HG03095 (cell line): ENCODE measurements at regions not wholly inside any gene's neighbourhood (a gene's known extent, or its start where the extent isn't known, plus 50 kb on each side); places are given as distances from the start of the nearest gene placed in this dataset.

Experiments
- ATAC-seq: cut with Tn5 transposase; IDR thresholded peaks from one replicate; pipeline ENCODE4 v1.9.1; 2021; ENCODE audit warnings: moderate library complexity; ENCODE audit not compliant: unreplicated experiment

DNA sequence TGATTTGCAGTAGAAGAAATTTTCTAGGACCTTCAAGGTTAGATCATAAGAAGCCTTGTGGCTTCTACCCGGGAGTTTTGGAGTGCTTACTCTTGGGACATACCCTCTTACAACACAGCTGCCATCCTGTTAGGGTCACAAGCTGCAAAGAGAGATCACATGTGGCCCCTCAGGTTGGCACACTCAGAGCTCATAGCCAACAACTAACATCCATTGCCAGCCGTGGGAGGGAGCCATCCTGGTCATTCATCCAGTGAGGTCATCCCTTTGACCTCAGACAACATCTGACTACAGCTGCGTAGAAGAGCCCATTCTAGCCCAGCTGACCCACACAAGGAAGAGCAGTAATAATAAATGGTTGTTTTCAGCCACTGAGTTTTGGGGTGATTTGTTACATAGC, 76.9 kb upstream of the NABP1 start:
- ATAC-seq = no peak

DNA sequence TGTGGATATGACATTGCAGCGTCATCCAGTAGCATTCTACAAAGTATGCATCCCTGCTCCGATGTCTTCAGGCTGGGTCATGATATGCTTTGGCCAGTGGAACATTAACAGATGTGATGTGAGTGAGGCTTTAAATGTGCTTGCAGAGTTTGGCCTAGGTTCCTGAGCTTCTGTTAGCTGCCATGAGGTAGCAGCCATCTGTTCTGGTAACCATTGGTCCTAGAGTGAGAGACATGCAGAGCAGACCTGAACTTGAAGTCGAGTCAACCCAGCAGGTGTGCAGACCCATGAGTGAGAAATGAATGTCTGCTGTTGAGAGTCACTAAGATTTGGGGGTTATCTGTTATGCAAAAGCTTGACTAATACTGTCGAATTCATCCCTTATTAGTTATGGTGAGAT, 73.8 kb upstream of the NABP1 start:
- no peak for ATAC-seq

DNA sequence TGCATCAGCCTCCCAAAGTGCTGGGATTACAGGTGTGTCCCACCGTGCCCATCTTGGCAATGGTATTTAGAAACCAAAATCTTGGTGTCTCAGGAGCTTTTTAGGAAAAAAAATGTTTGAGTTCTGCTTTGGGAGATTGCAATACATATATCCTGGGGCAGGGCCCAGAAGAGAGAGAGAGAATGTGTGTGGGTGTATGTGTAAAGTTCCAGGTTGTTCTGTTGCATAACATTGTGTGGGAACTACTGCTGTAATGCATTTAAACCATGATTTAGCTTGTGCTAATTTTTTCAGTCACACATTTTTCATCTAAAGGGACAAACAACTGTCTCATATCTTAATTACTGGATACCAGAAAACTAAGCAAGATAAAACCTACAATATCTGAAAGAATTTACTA, 70.8 kb upstream of the NABP1 start:
- ATAC-seq = no peak

DNA sequence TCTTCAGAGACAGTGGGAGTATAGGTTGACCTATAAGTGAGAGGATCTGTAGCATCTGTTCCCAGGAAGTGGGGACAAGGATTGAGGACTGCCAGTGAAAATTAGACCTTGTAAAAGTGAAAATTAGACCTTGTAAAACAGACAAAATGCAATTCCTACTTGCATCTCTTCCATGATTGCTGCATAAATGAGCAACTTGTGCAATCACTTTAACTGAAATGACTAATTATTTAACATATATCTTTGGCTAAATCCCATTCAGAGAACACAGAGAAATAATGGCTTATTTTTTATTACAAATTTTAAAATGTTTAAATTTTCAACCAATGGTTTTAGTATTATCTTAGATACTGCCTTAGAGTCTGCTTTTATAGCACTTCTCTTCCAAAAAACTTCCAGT, 67.2 kb upstream of the NABP1 start:
- no peak for ATAC-seq

DNA sequence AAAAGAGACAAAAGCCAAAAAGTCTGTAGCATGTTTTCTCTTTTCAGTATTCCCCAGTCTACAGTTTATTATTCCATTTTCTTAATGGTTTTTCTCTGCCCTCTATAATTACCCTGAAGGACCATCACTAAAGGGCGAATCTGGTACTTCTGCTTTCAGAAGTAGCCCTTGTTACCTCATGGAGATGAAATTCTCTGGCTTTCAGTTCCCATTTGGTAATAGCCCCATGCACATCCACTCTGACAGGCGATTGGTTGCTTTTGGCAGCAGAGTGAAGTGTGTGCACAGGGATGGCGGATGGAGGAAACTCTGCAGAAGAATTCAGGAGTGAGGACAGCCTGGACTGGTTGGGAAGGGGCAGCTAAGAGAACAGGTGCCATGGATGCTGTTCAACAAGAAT, 66.3 kb upstream of the NABP1 start:
- ATAC-seq = peak; percentile 97

DNA sequence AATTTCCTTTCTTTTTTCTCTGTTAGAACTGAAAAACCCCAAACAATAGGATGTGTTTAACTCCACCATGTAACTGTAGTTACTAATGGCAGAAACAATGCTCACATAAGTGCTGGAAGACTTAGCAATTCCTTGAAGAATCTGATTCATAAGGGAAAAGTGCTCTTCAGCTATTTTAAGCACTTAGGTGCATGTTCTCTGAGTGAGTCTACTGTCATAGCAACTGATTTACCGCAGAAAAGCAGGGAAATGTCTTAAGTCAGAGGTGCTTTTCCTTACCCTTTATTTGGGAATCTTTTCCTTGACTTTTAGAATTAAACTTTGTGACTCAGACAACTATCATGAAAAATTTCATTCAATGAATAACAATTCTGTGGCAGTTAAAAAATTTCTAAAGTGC, 65.4 kb upstream of the NABP1 start:
- no peak for ATAC-seq

DNA sequence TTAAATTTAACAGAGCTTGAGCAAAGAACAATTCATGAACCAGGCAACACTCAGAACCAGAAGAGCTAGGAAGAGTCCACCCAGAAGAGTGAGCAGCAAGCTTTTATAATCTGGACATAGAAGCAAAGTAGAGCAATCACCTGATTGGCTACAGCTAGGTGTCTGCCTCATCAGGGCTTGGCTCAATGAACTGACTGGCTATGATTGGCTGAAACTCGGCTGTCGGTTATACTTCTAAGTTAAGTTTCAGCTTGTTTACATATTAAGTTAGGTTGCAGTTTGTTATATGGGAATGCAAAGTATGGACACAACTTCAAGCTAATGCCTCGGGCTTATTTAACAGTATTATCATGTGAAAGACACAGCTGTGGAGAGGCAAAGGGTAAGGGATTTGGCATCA, 63.2 kb upstream of the NABP1 start:
- no peak for ATAC-seq

DNA sequence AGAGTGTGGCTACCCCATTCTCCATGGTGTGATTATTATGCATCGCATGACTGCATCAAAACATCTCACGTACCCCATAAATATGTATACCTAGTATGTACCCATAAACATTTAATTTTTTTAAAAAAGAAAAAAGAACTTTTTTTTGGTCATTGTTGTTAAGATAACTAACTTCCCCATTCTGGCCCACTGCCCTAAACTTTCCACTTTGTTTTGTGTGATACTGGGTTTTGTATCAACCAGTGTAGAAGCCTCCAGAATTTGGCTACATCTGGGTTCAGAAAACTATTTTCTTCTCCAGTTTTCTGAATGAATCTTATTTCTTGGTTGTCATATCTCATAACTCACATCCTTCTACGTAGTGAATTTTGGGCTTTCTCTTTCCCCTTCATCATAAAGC, 62.3 kb upstream of the NABP1 start:
- ATAC-seq = no peak

DNA sequence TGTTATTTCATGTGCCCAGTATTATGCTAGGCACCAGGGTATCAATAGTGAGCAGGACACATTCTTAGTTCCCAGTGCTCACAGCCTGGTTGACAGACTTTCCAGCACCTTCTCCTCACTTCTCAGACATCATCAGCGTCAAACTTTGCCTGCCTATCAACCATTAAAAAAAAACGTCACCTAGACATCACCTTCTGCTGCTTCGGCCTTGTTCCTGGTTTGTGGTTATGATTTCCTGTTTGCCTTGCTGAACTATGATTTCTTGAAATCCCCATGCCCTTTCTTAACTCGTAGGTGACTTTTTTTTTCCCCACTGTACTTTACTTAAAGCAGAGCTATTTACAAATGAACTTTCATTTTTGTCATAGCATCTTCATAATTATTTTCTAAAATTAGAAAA, 60.4 kb upstream of the NABP1 start:
- peak; percentile 92 for ATAC-seq

DNA sequence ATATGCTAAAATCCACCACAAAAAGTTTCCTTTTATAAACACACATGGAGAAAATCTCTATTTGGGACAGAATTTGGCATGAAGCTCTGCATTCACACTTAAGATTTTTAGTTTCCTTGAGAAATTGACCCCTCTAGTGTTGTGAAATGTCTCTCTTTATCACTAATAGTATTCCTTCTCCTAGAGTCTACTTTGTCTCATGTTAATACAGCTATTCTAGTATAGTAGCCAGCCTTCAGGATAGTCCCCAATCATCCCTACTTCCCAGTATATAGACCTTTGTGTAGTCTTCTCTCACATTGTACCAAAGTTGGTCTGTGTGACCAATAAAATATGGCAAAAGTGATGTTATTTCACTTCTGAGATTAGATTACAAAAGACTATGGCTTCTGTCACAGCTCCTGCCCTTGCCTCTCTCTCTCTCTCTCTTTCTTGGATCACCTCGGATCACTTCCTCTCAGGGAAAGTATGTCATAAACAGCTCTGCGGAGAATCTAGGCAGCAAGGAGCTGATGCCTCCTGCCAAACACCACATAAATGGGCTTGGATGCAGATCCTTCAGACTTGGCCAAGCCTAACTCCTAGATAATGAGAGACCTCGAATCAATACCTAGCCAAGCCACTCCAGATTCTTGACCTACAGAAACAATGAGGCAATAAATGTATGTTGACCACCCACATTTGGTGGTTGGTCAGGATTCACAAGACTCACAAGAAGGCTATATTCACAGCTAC, 59.7 kb upstream of the NABP1 start:
- no peak for ATAC-seq

DNA sequence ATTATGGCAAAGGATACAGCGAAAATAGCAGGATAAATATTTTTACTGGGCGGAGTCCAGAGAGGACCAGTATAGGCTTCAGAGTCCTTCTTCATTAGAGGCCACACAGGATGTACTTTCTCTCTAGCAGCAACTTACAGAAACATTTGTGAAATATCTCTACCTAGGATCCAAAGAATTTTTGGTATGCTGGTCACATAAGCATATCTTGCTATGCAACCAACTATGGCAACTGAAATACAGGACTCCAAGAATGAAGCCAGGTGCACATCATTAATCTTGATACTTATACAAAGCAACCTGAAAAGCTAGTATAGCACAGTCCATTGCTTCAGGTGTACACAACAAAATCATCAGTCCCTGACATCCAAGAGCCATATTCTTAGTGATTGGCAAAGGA, 59.1 kb upstream of the NABP1 start:
- ATAC-seq = no peak

DNA sequence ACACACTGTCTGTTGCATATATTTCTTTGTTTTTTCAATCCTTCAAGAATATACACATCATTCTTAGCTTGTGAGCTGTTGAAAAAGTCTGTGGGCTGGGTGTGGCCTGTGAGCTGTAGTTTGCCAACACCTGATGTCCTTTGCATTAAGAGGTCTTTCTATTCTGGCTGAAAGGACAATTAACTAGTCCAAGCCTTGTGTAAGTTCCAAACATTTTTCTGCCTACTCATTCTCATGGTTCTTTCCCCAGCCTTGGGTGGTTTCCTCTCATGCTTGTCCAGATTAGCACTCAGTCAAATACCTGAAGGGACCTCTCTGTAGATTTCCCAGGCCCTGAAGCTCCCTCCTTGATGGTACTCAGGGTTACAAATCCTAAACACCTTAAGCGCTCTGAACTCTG, 57.8 kb upstream of the NABP1 start:
- ATAC-seq = no peak

DNA sequence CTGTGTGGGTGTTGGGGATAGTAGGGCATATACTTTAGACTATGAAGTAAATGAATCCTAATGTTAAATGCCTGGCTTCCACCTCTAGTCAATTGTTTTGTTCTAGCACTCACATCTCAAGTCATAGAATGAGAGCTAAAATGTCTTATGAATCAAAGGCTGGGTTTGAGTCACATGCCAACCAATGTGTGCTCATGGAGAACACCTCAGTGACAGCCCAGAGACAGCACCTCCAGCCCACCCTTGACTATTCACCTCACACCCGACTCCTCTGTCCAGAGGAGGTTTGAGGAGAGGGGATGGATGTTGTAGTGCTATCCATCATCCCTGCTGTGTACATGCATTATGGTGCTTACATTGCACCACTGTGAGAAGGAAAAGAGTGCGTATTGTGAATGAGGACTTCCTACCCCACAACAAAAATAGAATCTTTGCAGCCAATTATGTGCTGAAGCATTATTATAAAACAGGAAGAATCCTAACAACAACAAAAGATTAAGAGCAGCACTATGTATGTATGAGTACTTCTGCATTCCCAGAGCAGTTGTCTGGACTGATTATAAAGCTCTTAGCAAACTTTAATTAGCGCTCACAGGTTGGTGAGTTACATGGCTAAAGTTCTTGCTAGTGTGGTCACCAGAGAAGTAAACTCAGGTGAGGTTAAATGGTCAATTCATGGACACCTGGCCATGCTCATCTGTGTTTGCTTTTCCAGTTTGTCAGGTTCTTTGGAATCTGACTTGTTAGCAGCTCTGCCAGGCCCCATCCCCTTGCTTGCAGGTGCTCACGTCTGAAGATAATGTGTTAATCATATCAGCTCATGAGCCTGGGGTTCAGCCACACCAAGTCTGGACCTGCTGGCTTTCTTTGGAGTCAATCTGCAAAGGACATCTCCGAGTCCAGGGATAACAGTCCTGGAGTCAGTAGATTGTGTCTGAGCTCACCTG, 55.3 kb upstream of the NABP1 start:
- ATAC-seq = no peak

DNA sequence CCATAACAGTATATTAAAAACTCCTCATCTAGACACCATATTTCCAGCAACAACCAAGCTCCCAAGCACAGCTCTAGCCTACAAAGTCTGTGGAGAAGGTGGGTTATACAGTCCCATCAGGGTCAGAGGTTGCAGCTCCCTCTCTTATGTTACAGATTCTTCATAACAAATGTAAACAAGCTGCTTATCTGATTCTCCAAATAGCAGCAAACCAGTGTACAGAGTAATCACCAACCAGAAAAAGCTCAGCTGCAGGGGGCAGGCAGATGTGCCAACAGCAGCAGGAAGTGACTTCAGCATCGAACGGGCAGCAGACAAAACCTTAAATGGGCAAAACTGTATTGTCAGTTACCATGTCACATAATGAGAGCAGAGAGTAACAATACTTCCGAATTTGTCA, 52.9 kb upstream of the NABP1 start:
- ATAC-seq = no peak

DNA sequence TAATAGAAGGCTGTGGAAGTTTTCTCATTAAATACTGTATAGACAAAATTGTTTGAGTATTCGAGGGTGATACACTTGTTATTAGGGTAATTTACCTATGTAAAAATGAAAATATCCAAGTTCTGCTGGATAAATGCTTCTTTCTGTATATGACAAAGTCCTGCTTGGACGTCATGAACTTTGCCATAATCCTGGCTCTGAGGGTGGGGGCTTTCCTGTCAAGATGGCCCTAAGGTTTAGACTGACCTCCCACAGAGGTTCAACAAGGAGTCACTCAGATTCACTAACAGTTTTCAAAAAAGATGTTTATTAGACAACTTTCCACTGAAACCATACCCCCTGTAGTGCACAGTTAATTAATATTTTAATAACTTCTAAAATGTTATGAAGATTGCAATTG, 52.5 kb upstream of the NABP1 start:
- no peak for ATAC-seq

DNA sequence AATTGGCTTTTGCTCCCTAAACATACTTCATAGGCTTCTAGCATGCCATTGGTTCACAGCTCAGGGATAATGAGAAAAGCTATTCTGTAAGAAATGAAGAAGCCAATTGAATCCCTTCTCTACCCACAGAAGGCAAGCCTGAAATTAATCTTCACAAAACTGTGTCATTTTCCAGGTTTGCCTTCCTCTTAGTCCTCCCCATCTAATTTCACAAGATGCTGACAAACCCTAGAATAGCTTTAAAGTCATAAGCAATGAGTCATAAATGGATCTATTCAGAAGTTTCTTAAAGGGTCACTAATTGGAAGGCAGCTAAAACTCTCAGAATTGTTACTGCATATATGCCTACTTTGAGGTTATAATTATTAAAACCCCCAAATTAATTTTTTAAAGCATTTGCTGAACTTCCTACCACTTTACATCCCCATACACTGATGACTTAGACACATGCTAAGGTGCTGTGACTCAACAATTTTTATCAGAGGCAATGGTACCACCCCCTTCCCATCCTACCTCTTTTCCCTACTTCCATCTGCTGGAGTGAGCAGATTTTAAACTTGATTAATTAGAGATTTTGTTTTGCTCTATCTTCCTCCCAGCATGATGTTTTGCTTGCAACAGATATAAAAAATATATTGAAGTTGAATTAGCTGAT, 51.3 kb upstream of the NABP1 start:
- ATAC-seq = no peak

DNA sequence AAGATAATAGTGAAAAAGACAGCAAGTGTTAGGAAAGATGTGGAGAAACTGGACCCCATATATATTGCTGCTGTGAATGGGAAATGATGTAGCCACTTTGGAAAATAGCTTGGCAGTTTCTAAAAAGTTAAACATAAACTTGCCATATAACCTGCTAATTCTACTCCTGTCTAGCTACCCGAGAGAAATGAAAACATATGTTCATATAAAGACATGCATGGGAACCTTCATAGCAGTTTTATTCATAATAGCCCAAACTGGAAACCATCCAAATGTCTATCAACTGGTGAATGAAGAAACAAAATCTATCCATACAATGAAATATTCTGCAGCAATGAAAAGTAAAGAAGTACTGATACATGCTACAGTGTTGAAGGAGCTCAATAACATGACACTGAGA, 50.4 kb upstream of the NABP1 start:
- ATAC-seq = no peak
